ENCODE measurements at regions not wholly inside any gene's neighbourhood (a gene's known extent, or its start where the extent isn't known, plus 50 kb on each side); places are given as distances from the start of the nearest gene placed in this dataset.

DNA sequence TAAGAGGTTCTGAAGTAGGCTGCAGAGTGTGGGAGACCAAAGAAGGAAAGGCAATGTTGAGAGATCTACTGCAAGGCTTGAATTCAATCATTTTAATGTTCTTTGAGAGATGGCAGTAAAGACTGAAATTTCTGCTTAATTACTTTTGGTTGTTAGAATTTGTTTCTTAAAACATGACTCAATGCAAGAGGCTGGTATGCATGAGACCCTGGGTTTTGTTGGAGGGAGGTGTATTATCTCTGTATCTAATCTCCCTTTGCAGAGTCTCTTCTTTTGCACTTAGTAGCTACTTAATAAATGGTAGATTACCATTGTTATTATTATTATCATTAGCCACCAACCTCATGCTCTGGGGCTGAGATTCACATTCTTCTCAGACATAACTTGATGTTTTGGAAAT lies 87.4 kb upstream of the DRD2 start:
- in situ Hi-C loops (cut with HindIII; ENCODE audit: low sequenced_read_pairs): no loop called here

DNA sequence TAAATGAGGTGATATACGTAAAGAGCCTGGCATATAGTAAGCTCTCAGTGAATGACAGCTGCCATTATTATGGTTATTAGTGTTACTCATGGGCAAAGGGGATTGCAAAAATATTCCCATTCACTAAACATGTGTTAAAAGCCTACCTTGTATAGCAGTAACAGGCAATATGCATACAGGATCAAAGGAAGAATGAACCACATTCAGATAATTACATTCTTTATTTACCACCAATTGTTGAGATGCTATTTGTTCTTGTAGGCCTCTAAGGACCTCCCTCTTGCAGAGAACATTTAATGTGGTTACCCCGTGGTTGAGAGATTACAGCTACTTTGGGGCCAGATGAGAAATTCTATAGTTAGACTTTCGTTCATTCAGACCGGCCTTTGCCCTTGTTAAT lies 82.7 kb upstream of the DRD2 start:
- DNase-seq (ENCODE audit: low spot score): no peak
- in situ Hi-C loops (cut with HindIII; ENCODE audit: low sequenced_read_pairs): no loop called here

More for the DNA sequence above, 87.4 kb upstream of the DRD2 start:
- no peak for DNase-seq (ENCODE audit: low spot score)

DNA sequence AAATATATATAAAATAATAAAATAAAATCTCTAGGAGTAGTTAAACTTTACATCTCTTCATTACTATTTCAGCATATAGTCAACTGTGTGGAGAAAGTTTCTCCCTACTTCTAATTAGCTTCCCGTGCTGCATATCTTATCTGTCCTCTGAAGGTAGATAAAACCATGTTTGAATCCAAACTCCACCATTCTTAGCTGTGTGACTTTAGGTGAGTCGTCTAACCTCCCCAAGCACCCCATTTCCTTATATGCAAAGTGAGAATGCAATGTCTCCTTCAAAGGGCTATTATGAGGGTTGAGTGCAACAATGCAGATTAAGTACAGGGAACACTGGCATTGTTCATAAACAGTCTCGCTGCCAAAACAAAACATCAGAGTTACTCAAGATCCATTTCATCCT lies 80.8 kb upstream of the DRD2 start:
- in situ Hi-C loops (cut with HindIII; ENCODE audit: low sequenced_read_pairs): no loop called here
- no peak for DNase-seq (ENCODE audit: low spot score)

- in situ Hi-C loops (cut with HindIII; ENCODE audit: low sequenced_read_pairs): no loop called here
- no peak for DNase-seq (ENCODE audit: low spot score)
These were observed 79.9 kb upstream of the DRD2 start for GRCh38 chr11:113555071-113555619.

GRCh38 chr11:113554526-113554925 lies 79.3 kb upstream of the DRD2 start:
- no peak for DNase-seq (ENCODE audit: low spot score)
- in situ Hi-C loops (cut with HindIII; ENCODE audit: low sequenced_read_pairs): no loop called here

GRCh38 chr11:113553915-113554314 lies 78.7 kb upstream of the DRD2 start:
- in situ Hi-C loops (cut with HindIII; ENCODE audit: low sequenced_read_pairs): no loop called here
- DNase-seq (ENCODE audit: low spot score): no peak

- in situ Hi-C loops (cut with HindIII; ENCODE audit: low sequenced_read_pairs): no loop called here
- DNase-seq (ENCODE audit: low spot score): no peak
These were observed 78.0 kb upstream of the DRD2 start for GRCh38 chr11:113553235-113553634.

GRCh38 chr11:113552271-113552670 lies 77.1 kb upstream of the DRD2 start:
- in situ Hi-C loops (cut with HindIII; ENCODE audit: low sequenced_read_pairs): no loop called here
- DNase-seq (ENCODE audit: low spot score): no peak

GRCh38 chr11:113551645-113552044 lies 76.4 kb upstream of the DRD2 start:
- no peak for DNase-seq (ENCODE audit: low spot score)
- in situ Hi-C loops (cut with HindIII; ENCODE audit: low sequenced_read_pairs): no loop called here

GRCh38 chr11:113549611-113550578 lies 74.7 kb upstream of the DRD2 start:
- in situ Hi-C loops (cut with HindIII; ENCODE audit: low sequenced_read_pairs): no loop called here
- DNase-seq (ENCODE audit: low spot score): no peak

DNA sequence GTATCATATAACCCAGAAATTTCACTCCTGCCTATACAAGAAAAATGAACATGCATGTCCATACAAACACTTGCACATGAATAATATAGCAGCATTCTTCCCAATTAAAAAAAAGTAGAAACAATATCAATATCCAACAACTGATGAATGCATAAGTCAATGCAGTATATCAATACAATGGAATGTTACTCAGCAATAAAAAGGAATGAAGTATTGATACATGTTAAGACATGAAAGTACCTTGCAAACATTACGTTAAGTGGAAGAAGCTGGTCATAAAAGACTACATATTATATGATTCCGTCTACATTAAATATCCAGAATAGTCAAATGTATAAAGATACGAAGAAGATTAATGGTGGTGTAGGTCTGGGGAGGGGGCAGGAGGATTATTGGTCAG lies 73.9 kb upstream of the DRD2 start:
- in situ Hi-C loops (cut with HindIII; ENCODE audit: low sequenced_read_pairs): no loop called here
- no peak for DNase-seq (ENCODE audit: low spot score)

DNA sequence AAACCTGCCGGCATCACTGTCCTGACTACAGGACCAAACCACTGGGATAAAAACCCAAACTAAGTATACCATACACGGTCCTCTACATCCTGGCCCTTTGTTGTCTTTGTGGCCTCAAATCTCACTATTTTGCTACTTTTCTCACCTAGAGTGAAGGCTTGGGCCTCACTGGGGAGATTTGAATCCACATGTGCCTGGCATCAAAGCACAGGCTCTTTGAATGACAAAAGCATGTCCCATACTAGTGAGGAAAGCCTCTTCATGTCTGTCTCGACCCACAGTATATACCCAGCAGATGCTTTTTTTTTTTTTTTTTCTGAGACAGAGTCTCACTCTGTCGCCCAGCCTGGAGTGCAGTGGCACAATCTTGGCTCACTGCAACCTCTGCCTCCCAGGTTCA lies 72.5 kb upstream of the DRD2 start:
- no peak for DNase-seq (ENCODE audit: low spot score)
- in situ Hi-C loops (cut with HindIII; ENCODE audit: low sequenced_read_pairs): no loop called here

- in situ Hi-C loops (cut with HindIII; ENCODE audit: low sequenced_read_pairs): no loop called here
- DNase-seq (ENCODE audit: low spot score): no peak
These were observed 71.7 kb upstream of the DRD2 start for GRCh38 chr11:113546757-113547507.

DNA sequence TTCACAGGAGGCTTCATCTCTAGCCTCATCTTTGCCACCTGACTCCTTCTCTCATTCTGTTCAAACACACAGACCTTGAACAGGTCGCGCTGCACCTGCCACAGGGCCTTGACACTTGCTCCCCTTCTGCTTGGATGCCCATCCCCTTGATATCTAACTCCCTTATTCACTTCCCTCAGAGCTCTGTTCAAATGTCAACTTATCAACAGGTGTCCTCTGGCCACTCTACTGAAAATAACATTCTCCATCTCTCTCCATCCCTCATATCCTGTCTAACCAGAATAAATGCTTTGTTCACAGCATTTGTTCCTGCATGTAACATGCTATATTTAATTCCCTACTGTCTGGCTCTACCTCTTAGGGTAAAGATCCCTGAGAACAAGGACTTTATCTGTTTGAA lies 67.2 kb upstream of the DRD2 start:
- no peak for DNase-seq (ENCODE audit: low spot score)
- in situ Hi-C loops (cut with HindIII; ENCODE audit: low sequenced_read_pairs): no loop called here

DNA sequence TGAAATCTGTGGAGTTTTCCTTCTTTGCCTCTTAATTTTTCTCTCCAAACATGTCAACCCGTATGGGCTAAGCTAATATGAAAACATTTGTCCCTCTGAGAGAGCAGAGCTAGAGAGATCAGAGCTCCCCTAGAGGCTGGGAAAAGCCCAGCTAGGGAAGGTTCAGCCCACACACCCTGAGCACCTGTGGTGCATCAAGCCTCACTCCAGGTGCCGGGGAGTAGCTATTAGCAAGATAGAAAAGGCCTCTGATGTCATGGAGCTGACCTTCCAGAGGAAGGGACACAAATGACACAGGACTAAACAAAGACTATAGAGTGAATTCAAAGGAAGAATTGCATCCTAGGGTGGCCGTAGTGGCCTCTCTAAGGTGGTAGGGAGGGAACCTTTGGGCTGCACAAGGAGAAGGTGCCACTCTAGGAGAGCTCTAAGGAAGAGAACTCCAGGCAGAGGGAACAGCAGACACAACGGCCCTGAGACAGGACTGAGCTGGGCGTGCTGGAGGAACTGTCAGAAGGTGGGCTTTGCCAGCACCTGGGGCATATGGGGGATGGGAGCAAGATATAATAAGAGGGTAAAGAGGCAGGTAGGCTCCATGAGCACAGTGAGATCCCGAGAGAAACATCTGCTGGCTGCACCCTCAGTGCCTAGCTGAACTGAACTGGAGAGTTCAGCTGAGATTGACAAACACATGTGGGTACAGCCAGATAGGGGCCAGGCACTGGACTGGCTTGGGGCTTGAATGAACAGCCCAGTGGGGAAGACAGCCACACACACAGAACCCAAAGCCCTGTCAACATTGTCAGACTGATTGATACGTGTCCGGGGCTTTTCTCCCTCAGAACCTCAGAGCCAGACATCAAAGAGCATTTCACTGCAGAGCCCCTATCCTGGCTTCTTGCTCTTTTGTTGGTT lies 65.5 kb upstream of the DRD2 start:
- no peak for DNase-seq (ENCODE audit: low spot score)
- in situ Hi-C loops (cut with HindIII; ENCODE audit: low sequenced_read_pairs): no loop called here

DNA sequence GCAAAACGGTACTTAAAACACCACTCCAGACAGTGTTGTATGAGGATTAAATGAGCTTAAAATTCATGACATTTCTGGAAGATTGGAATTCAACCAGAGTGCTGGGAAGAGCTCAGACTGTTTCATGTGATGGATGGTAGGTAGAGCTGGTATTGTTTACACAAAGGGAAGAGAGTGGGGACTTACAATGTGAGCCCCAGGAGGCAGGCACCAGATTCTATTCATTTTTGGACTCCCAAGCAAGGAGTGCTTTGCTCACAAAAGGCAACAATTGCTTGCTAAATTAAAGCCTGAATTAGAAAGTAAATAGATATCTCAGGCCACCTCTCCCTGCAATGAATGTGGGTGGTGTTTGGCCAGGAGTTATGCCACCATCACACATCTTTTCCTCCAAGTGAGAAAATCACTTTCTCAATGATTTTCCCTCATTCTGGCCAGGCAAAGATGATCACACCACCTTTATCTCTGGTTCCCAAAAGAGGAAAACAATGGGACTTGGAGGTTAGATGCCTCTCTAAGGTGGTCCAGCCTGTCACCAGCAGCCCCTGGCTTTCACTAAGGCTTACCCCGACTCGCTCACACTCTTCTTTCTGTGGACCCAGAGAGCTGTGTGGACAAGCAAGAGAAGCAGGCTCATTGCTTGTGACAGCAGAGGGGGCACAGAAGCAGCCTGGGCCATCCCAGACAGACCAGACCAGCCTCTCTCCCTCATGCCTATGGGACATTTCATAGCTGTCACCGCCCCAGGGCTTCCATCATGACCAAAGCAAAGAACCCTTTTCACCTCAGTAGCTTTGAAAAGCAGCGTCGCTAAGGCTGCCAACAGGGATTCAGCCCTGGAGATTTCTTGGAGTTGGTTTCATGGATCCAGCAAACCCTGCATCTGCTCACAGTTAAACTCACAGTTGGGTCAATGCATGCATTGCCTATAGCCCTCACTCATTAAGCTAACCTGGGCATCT lies 63.5 kb upstream of the DRD2 start:
- DNase-seq (ENCODE audit: low spot score): no peak
- in situ Hi-C loops (cut with HindIII; ENCODE audit: low sequenced_read_pairs): no loop called here

GRCh38 chr11:113534625-113535024 lies 59.4 kb upstream of the DRD2 start:
- in situ Hi-C loops (cut with HindIII; ENCODE audit: low sequenced_read_pairs): no loop called here
- DNase-seq (ENCODE audit: low spot score): no peak

- in situ Hi-C loops (cut with HindIII; ENCODE audit: low sequenced_read_pairs): no loop called here
- DNase-seq (ENCODE audit: low spot score): peak; percentile 3
These were observed 58.2 kb upstream of the DRD2 start for GRCh38 chr11:113533425-113533698.

Measured in G401 (cell line).